Neural cell (in vitro differentiated cells): ENCODE measurements at regions not wholly inside any gene's neighbourhood (a gene's known extent, or its start where the extent isn't known, plus 50 kb on each side); places are given as distances from the start of the nearest gene placed in this dataset.
"Not testable (repeated sequence)": the region's sequence is repeated elsewhere in the genome, so short reads cannot be mapped to it uniquely, and the experiment has no call there.

Experiments used
- H2AFZ ChIP-seq: fragments of 200-600, 300-800 bp; sonication (generic), shearing (Covaris generic); 2 replicates; pipeline ENCODE4 v1.6.0; 2014; ENCODE audit warnings: low read depth, mild to moderate bottlenecking, antibody characterized with exemption, low read length, moderate library complexity
- H3F3A ChIP-seq: fragments of 200-600 bp; shearing (Covaris generic); 2 replicates; pipeline ENCODE4 v1.6.1; 2016; ENCODE audit warnings: mild to moderate bottlenecking, moderate library complexity, mixed read lengths, antibody characterized with exemption, low read length; ENCODE audit not compliant: insufficient read depth, poor library complexity, severe bottlenecking
- H3K27ac ChIP-seq: fragments of 200-600, 300-800 bp; sonication (generic), shearing (Covaris generic); 2 replicates; pipeline ENCODE4 v1.5.1; 2014; ENCODE audit warnings: mild to moderate bottlenecking, low read length, moderate library complexity
- H3K27me3 ChIP-seq: fragments of 300-800, 200-600 bp; sonication (generic), shearing (Covaris generic); 2 replicates; pipeline ENCODE4 v1.6.0; 2014; ENCODE audit warnings: mild to moderate bottlenecking, low read depth, low read length, moderate library complexity; ENCODE audit not compliant: insufficient read depth
- H3K36me3 ChIP-seq: fragments of 300-800, 200-600 bp; sonication (generic), shearing (Covaris generic); 2 replicates; pipeline ENCODE4 v1.5.1; 2014; ENCODE audit warnings: mild to moderate bottlenecking, antibody characterized with exemption, low read length, moderate library complexity; ENCODE audit not compliant: insufficient read depth
- H3K4me2 ChIP-seq: fragments of 300-800, 200-600 bp; sonication (generic), shearing (Covaris generic); 2 replicates; pipeline ENCODE4 v1.6.0; 2014; ENCODE audit warnings: mild to moderate bottlenecking, low read length
- H3K4me3 ChIP-seq: fragments of 300-800, 200-600 bp; sonication (generic), shearing (Covaris generic); 2 replicates; pipeline ENCODE4 v1.5.1; 2014; ENCODE audit warnings: mild to moderate bottlenecking, low read length, moderate library complexity
- H3K79me2 ChIP-seq: fragments of 200-600 bp; shearing (Covaris generic); replicated peaks from 2 replicates; pipeline ENCODE4 v1.6.0; 2014; ENCODE audit warnings: mild to moderate bottlenecking, low read length, moderate library complexity; ENCODE audit not compliant: insufficient read depth
- H3K9ac ChIP-seq: fragments of 300-800, 200-600 bp; sonication (generic), shearing (Covaris generic); 2 replicates; pipeline ENCODE4 v1.6.1; 2016; ENCODE audit warnings: mild to moderate bottlenecking, low read length, mixed read lengths
- H3K9me2 ChIP-seq: fragments of 200-600 bp; shearing (Covaris generic); 2 replicates; pipeline ENCODE4 v1.6.1; 2016; ENCODE audit warnings: mild to moderate bottlenecking, low read length, mixed read lengths; ENCODE audit not compliant: insufficient read depth
- H3K9me3 ChIP-seq: fragments of 200-600, 300-800 bp; sonication (generic), shearing (Covaris generic); 2 replicates; pipeline ENCODE4 v1.6.1; 2016; ENCODE audit warnings: mild to moderate bottlenecking, mixed run types, low read length, moderate library complexity, mixed read lengths
- H4K20me1 ChIP-seq: fragments of 200-600 bp; shearing (Covaris generic); 2 replicates; pipeline ENCODE4 v1.6.1; 2016; ENCODE audit warnings: mild to moderate bottlenecking, mixed run types; ENCODE audit not compliant: insufficient read depth
- CTCF ChIP-seq: fragments of 450-650 bp; IDR thresholded peaks from 2 replicates; pipeline ENCODE4 v1.5.1; 2014; ENCODE audit warnings: antibody characterized with exemption, mild to moderate bottlenecking, moderate library complexity; ENCODE audit not compliant: poor library complexity, severe bottlenecking
- EP300 ChIP-seq: fragments of 450-650 bp; conservative IDR thresholded peaks from 2 replicates; pipeline ENCODE4 v1.6.1; 2014; ENCODE audit warnings: antibody characterized with exemption, mild to moderate bottlenecking, moderate library complexity; ENCODE audit not compliant: poor library complexity, severe bottlenecking
- EZH2 ChIP-seq: fragments of 200-600, 300-800 bp; shearing (Covaris generic), sonication (generic); IDR thresholded peaks from 2 replicates; pipeline ENCODE4 v1.6.1; 2014; ENCODE audit warnings: antibody characterized with exemption, low read length, borderline replicate concordance, mild to moderate bottlenecking; ENCODE audit not compliant: insufficient read depth, poor library complexity, severe bottlenecking
- MXI1 ChIP-seq: fragments of 450-650 bp; conservative IDR thresholded peaks from 2 replicates; pipeline ENCODE4 v1.6.1; 2014; ENCODE audit warnings: antibody characterized with exemption, mild to moderate bottlenecking; ENCODE audit not compliant: poor library complexity, severe bottlenecking
- POLR2AphosphoS5 ChIP-seq: IDR thresholded peaks from 2 replicates; pipeline ENCODE4 v1.6.1; 2012
- RAD21 ChIP-seq: fragments of 450-650 bp; conservative IDR thresholded peaks from 2 replicates; pipeline ENCODE4 v1.6.1; 2014; ENCODE audit warnings: antibody characterized with exemption, mild to moderate bottlenecking, moderate library complexity
- REST ChIP-seq: IDR thresholded peaks from 2 replicates; pipeline ENCODE4 v1.6.1; 2012; ENCODE audit warnings: borderline replicate concordance
- SMC3 ChIP-seq: fragments of 450-650 bp; conservative IDR thresholded peaks from 2 replicates; pipeline ENCODE4 v1.6.1; 2014; ENCODE audit warnings: antibody characterized with exemption, mild to moderate bottlenecking, moderate library complexity; ENCODE audit not compliant: poor library complexity
- TAF1 ChIP-seq: IDR thresholded peaks from 2 replicates; pipeline ENCODE4 v1.6.1; 2012; ENCODE audit warnings: low read depth

GRCh38 chr2:192499476-192499875 lies 304.7 kb upstream of the TMEFF2 start:
- no peaks in the 10 kb centered on the region for H3K9me3 ChIP-seq
- no peaks in the 10 kb centered on the region for H3K79me2 ChIP-seq
- H3K36me3 ChIP-seq = no peaks in the 10 kb centered on the region
- no peak overlapping the region for H3K4me3 ChIP-seq
- H3K27ac ChIP-seq = no peak overlapping the region
- no peaks in the 10 kb centered on the region for H4K20me1 ChIP-seq
- no peak overlapping the region for H3K9ac ChIP-seq
- TF ChIP-seq EZH2 (no peak), MXI1 (no peak), POLR2AphosphoS5 (no peak), REST (no peak), TAF1 (no peak), CTCF (no peak), RAD21 (no peak), EP300 (no peak)
- no peak overlapping the region for H3K4me2 ChIP-seq
- H2AFZ ChIP-seq = no peak overlapping the region
- no peaks in the 10 kb centered on the region for H3K9me2 ChIP-seq
- H3K27me3 ChIP-seq = no peaks in the 10 kb centered on the region
- H3F3A ChIP-seq = no peaks in the 10 kb centered on the region

GRCh38 chr2:192498747-192499146 lies 304.0 kb upstream of the TMEFF2 start:
- Histone ChIP-seq H3K4me2 (no peak overlapping the region), H3K9ac (no peak overlapping the region), H2AFZ (no peak overlapping the region), H3K27ac (no peak overlapping the region), H3K9me2 (no peaks in the 10 kb centered on the region), H3K9me3 (no peaks in the 10 kb centered on the region), H3F3A (no peaks in the 10 kb centered on the region), H3K27me3 (no peaks in the 10 kb centered on the region), H4K20me1 (no peaks in the 10 kb centered on the region), H3K79me2 (no peaks in the 10 kb centered on the region), H3K4me3 (no peak overlapping the region), H3K36me3 (no peaks in the 10 kb centered on the region)
- TF ChIP-seq REST (no peak), RAD21 (no peak), CTCF (no peak), TAF1 (no peak), EZH2 (no peak), EP300 (no peak), MXI1 (no peak), SMC3 (no peak), POLR2AphosphoS5 (no peak)

GRCh38 chr2:192488158-192488557 lies 293.4 kb upstream of the TMEFF2 start:
- not testable (repeated sequence) for H3K79me2 ChIP-seq, H2AFZ ChIP-seq, H3K9me3 ChIP-seq, H3K27ac ChIP-seq, H3K9me2 ChIP-seq, H3K4me3 ChIP-seq, H3F3A ChIP-seq, H3K36me3 ChIP-seq, H3K9ac ChIP-seq, H4K20me1 ChIP-seq, H3K4me2 ChIP-seq, H3K27me3 ChIP-seq
